ENCODE measurements at regions not wholly inside any gene's neighbourhood (a gene's known extent, or its start where the extent isn't known, plus 50 kb on each side); places are given as distances from the start of the nearest gene placed in this dataset.
"Not testable (repeated sequence)": the region's sequence is repeated elsewhere in the genome, so short reads cannot be mapped to it uniquely, and the experiment has no call there.

- H3K9me3 ChIP-seq (ENCODE audit: control insufficient read depth, insufficient read depth, low read depth, low read length); H3K4me3 ChIP-seq (replicated peaks in 1 of 4; ENCODE audit: control extremely low read depth in 1 of 4, insufficient read depth in 1 of 4, low read depth in 3 of 4, low read length in 4 of 4); H4K20me1 ChIP-seq (ENCODE audit: control insufficient read depth, extremely low read depth, insufficient read depth, low read length); H3K4me1 ChIP-seq (ENCODE audit: control insufficient read depth, extremely low read depth, insufficient read depth, low read length); DNase-seq (ENCODE audit: low read depth in 2 of 2); H3K4me2 ChIP-seq (ENCODE audit: extremely low read depth, insufficient read depth, low read length); H3K27ac ChIP-seq (ENCODE audit: insufficient read depth, low read length); H3K79me2 ChIP-seq (ENCODE audit: control insufficient read depth, insufficient read depth, low read length); H3K27me3 ChIP-seq (ENCODE audit: control insufficient read depth, insufficient read depth, low read length); H3K36me3 ChIP-seq (ENCODE audit: control insufficient read depth, insufficient read depth, low read length); H3K9ac ChIP-seq (ENCODE audit: insufficient read depth, low read length); H2AFZ ChIP-seq (ENCODE audit: low read length): not testable (repeated sequence)
Observed at GRCh38 chr3:125836786-125837185, 132.2 kb upstream of the ROPN1B start.

GRCh38 chr3:125838857-125839256 lies 130.1 kb upstream of the ROPN1B start:
- H3K79me2 ChIP-seq (ENCODE audit: control insufficient read depth, insufficient read depth, low read length); H3K27me3 ChIP-seq (ENCODE audit: control insufficient read depth, insufficient read depth, low read length); H3K36me3 ChIP-seq (ENCODE audit: control insufficient read depth, insufficient read depth, low read length); H3K4me2 ChIP-seq (ENCODE audit: extremely low read depth, insufficient read depth, low read length); H3K27ac ChIP-seq (ENCODE audit: insufficient read depth, low read length); H3K9ac ChIP-seq (ENCODE audit: insufficient read depth, low read length); H2AFZ ChIP-seq (ENCODE audit: low read length); H3K4me1 ChIP-seq (ENCODE audit: control insufficient read depth, extremely low read depth, insufficient read depth, low read length); H3K4me3 ChIP-seq (replicated peaks in 1 of 4; ENCODE audit: control extremely low read depth in 1 of 4, insufficient read depth in 1 of 4, low read depth in 3 of 4, low read length in 4 of 4); H3K9me3 ChIP-seq (ENCODE audit: control insufficient read depth, insufficient read depth, low read depth, low read length); H4K20me1 ChIP-seq (ENCODE audit: control insufficient read depth, extremely low read depth, insufficient read depth, low read length); DNase-seq (ENCODE audit: low read depth in 2 of 2): not testable (repeated sequence)

- H3K4me2 ChIP-seq (ENCODE audit: extremely low read depth, insufficient read depth, low read length); H3K27ac ChIP-seq (ENCODE audit: insufficient read depth, low read length); H3K9ac ChIP-seq (ENCODE audit: insufficient read depth, low read length); H3K4me3 ChIP-seq (replicated peaks in 1 of 4; ENCODE audit: control extremely low read depth in 1 of 4, insufficient read depth in 1 of 4, low read depth in 3 of 4, low read length in 4 of 4); H4K20me1 ChIP-seq (ENCODE audit: control insufficient read depth, extremely low read depth, insufficient read depth, low read length); DNase-seq (ENCODE audit: low read depth in 2 of 2); H3K9me3 ChIP-seq (ENCODE audit: control insufficient read depth, insufficient read depth, low read depth, low read length); H3K4me1 ChIP-seq (ENCODE audit: control insufficient read depth, extremely low read depth, insufficient read depth, low read length); H3K27me3 ChIP-seq (ENCODE audit: control insufficient read depth, insufficient read depth, low read length); H3K79me2 ChIP-seq (ENCODE audit: control insufficient read depth, insufficient read depth, low read length); H2AFZ ChIP-seq (ENCODE audit: low read length); H3K36me3 ChIP-seq (ENCODE audit: control insufficient read depth, insufficient read depth, low read length): not testable (repeated sequence)
Observed at GRCh38 chr3:125840465-125840864, 128.5 kb upstream of the ROPN1B start.

GRCh38 chr3:125847966-125848365 lies 121.0 kb upstream of the ROPN1B start:
- H2AFZ ChIP-seq (ENCODE audit: low read length); H3K9ac ChIP-seq (ENCODE audit: insufficient read depth, low read length); H3K79me2 ChIP-seq (ENCODE audit: control insufficient read depth, insufficient read depth, low read length); H3K27me3 ChIP-seq (ENCODE audit: control insufficient read depth, insufficient read depth, low read length); H3K4me1 ChIP-seq (ENCODE audit: control insufficient read depth, extremely low read depth, insufficient read depth, low read length); H3K9me3 ChIP-seq (ENCODE audit: control insufficient read depth, insufficient read depth, low read depth, low read length); H3K4me3 ChIP-seq (replicated peaks in 1 of 4; ENCODE audit: control extremely low read depth in 1 of 4, insufficient read depth in 1 of 4, low read depth in 3 of 4, low read length in 4 of 4); DNase-seq (ENCODE audit: low read depth in 2 of 2); H3K36me3 ChIP-seq (ENCODE audit: control insufficient read depth, insufficient read depth, low read length); H4K20me1 ChIP-seq (ENCODE audit: control insufficient read depth, extremely low read depth, insufficient read depth, low read length); H3K27ac ChIP-seq (ENCODE audit: insufficient read depth, low read length); H3K4me2 ChIP-seq (ENCODE audit: extremely low read depth, insufficient read depth, low read length): not testable (repeated sequence)

GRCh38 chr3:125855006-125855405 lies 114.0 kb upstream of the ROPN1B start:
- H3K4me2 ChIP-seq (ENCODE audit: extremely low read depth, insufficient read depth, low read length); H3K36me3 ChIP-seq (ENCODE audit: control insufficient read depth, insufficient read depth, low read length); H3K27ac ChIP-seq (ENCODE audit: insufficient read depth, low read length); H3K27me3 ChIP-seq (ENCODE audit: control insufficient read depth, insufficient read depth, low read length); H3K79me2 ChIP-seq (ENCODE audit: control insufficient read depth, insufficient read depth, low read length); H3K4me1 ChIP-seq (ENCODE audit: control insufficient read depth, extremely low read depth, insufficient read depth, low read length); H3K9ac ChIP-seq (ENCODE audit: insufficient read depth, low read length); H2AFZ ChIP-seq (ENCODE audit: low read length); H3K9me3 ChIP-seq (ENCODE audit: control insufficient read depth, insufficient read depth, low read depth, low read length); H4K20me1 ChIP-seq (ENCODE audit: control insufficient read depth, extremely low read depth, insufficient read depth, low read length); DNase-seq (ENCODE audit: low read depth in 2 of 2); H3K4me3 ChIP-seq (replicated peaks in 1 of 4; ENCODE audit: control extremely low read depth in 1 of 4, insufficient read depth in 1 of 4, low read depth in 3 of 4, low read length in 4 of 4): not testable (repeated sequence)

GRCh38 chr3:125860547-125860946 lies 108.4 kb upstream of the ROPN1B start:
- H3K9ac ChIP-seq (ENCODE audit: insufficient read depth, low read length); H3K4me3 ChIP-seq (replicated peaks in 1 of 4; ENCODE audit: control extremely low read depth in 1 of 4, insufficient read depth in 1 of 4, low read depth in 3 of 4, low read length in 4 of 4); H4K20me1 ChIP-seq (ENCODE audit: control insufficient read depth, extremely low read depth, insufficient read depth, low read length); H3K36me3 ChIP-seq (ENCODE audit: control insufficient read depth, insufficient read depth, low read length); H3K79me2 ChIP-seq (ENCODE audit: control insufficient read depth, insufficient read depth, low read length); DNase-seq (ENCODE audit: low read depth in 2 of 2); H3K9me3 ChIP-seq (ENCODE audit: control insufficient read depth, insufficient read depth, low read depth, low read length); H2AFZ ChIP-seq (ENCODE audit: low read length); H3K27ac ChIP-seq (ENCODE audit: insufficient read depth, low read length); H3K27me3 ChIP-seq (ENCODE audit: control insufficient read depth, insufficient read depth, low read length); H3K4me2 ChIP-seq (ENCODE audit: extremely low read depth, insufficient read depth, low read length); H3K4me1 ChIP-seq (ENCODE audit: control insufficient read depth, extremely low read depth, insufficient read depth, low read length): not testable (repeated sequence)

GRCh38 chr3:125862841-125863254 lies 106.1 kb upstream of the ROPN1B start:
- H3K79me2 ChIP-seq (ENCODE audit: control insufficient read depth, insufficient read depth, low read length); H4K20me1 ChIP-seq (ENCODE audit: control insufficient read depth, extremely low read depth, insufficient read depth, low read length); H3K27ac ChIP-seq (ENCODE audit: insufficient read depth, low read length); H3K4me2 ChIP-seq (ENCODE audit: extremely low read depth, insufficient read depth, low read length); H3K9ac ChIP-seq (ENCODE audit: insufficient read depth, low read length); H3K4me3 ChIP-seq (replicated peaks in 1 of 4; ENCODE audit: control extremely low read depth in 1 of 4, insufficient read depth in 1 of 4, low read depth in 3 of 4, low read length in 4 of 4); H3K27me3 ChIP-seq (ENCODE audit: control insufficient read depth, insufficient read depth, low read length); DNase-seq (ENCODE audit: low read depth in 2 of 2); H2AFZ ChIP-seq (ENCODE audit: low read length); H3K9me3 ChIP-seq (ENCODE audit: control insufficient read depth, insufficient read depth, low read depth, low read length); H3K4me1 ChIP-seq (ENCODE audit: control insufficient read depth, extremely low read depth, insufficient read depth, low read length); H3K36me3 ChIP-seq (ENCODE audit: control insufficient read depth, insufficient read depth, low read length): not testable (repeated sequence)
